A673 (cell line): ENCODE measurements at regions not wholly inside any gene's neighbourhood (a gene's known extent, or its start where the extent isn't known, plus 50 kb on each side); places are given as distances from the start of the nearest gene placed in this dataset.

Experiments used
- EZH2 ChIP-seq: fragments of 200-600 bp; sonication (generic); IDR thresholded peaks from 2 replicates; pipeline ENCODE4 v1.6.1; 2017; ENCODE audit warnings: borderline replicate concordance, low read depth, mild to moderate bottlenecking, mixed read lengths, antibody characterized with exemption, low read length; ENCODE audit not compliant: poor library complexity, severe bottlenecking
- TF ChIP-seq, protein P1 (sequence below): fragments of 300-800, 200-600 bp; sonication (generic); conservative IDR thresholded peaks from 2 replicates; pipeline ENCODE4 v1.5.1; 2017; ENCODE audit warnings: low read depth, mild to moderate bottlenecking, antibody characterized with exemption, low read length, moderate library complexity, mixed read lengths

DNA sequence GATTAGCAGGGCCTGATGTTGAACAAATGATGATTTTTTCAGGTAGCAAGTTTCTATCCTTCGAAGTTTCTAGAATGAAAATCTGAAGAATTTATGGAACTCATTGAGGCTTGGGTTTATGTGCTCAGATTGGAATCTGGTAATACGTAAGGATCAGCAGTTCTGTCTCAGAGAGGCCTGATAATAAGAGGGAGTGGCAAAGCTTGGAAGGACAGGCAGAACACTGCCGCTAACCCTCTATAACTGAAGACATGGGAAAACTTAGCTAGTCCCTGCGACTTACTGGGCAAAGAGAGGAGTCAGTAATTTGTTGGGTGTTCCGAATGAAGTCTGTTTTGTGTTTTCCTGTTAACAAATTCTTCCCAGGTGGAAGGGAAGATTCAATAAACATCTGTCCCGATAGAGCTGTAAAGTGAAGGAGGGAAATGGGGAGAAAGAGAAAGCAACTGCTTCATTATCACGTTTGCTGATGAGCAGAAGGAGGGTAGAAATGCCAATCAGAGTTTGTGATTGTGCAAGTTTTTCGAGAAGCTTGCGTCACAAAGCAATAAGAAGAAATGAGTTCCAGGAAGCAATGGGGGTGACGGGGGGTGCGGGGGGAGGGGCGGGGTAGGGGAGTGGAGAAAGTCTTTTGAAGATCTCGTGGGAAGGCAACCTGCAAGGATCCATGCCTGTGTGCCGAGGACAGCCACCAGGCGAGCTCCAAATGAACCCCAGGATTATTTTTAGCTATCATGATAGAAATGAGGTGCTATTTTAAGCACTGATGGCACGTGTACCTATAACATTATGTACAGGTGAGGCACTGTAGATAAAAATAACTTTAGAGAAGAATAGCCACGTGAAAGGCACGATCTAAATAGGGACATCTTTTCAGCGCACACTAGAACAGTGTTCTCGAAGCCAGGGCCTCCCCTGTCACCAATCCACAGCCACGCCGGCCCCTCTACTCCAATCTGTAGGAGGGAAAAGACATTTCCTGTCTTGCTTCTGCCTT, 224.1 kb downstream of the FGF9 start:
- TF ChIP-seq, protein P1, sequence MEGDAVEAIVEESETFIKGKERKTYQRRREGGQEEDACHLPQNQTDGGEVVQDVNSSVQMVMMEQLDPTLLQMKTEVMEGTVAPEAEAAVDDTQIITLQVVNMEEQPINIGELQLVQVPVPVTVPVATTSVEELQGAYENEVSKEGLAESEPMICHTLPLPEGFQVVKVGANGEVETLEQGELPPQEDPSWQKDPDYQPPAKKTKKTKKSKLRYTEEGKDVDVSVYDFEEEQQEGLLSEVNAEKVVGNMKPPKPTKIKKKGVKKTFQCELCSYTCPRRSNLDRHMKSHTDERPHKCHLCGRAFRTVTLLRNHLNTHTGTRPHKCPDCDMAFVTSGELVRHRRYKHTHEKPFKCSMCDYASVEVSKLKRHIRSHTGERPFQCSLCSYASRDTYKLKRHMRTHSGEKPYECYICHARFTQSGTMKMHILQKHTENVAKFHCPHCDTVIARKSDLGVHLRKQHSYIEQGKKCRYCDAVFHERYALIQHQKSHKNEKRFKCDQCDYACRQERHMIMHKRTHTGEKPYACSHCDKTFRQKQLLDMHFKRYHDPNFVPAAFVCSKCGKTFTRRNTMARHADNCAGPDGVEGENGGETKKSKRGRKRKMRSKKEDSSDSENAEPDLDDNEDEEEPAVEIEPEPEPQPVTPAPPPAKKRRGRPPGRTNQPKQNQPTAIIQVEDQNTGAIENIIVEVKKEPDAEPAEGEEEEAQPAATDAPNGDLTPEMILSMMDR: no peak
- no peak for TF ChIP-seq EZH2
